ENCODE measurements at regions not wholly inside any gene's neighbourhood (a gene's known extent, or its start where the extent isn't known, plus 50 kb on each side); places are given as distances from the start of the nearest gene placed in this dataset.

- Histone ChIP-seq H3K9ac (ENCODE audit: low read depth, low read length, poor library complexity) (no peak overlapping the region), H3K4me1 (ENCODE audit: control insufficient read depth in 2 of 2, insufficient read depth in 1 of 2, low read depth in 1 of 2, low read length in 2 of 2) (no peaks in the 10 kb centered on the region), H2AFZ (ENCODE audit: low read length) (no peak overlapping the region), H2BK12ac (ENCODE audit: low read length) (no peak overlapping the region), H2BK15ac (ENCODE audit: low read length) (no peak overlapping the region), H2BK120ac (ENCODE audit: low read depth, low read length) (no peak overlapping the region), H2AK5ac (ENCODE audit: low read depth, low read length) (no peak overlapping the region), H3K9me3 (replicated peaks in 1 of 2; ENCODE audit: control insufficient read depth in 2 of 2, insufficient read depth in 1 of 2, low read depth in 1 of 2, low read length in 2 of 2) (no peaks in the 10 kb centered on the region), H3K27me3 (ENCODE audit: control insufficient read depth in 3 of 3, insufficient read depth in 3 of 3, low read depth in 1 of 3, low read length in 3 of 3) (no peaks in the 10 kb centered on the region), H4K91ac (ENCODE audit: low read depth, low read length, poor library complexity) (no peak overlapping the region), H3K4me3 (ENCODE audit: low read length in 2 of 2) (peak overlapping the region in 1 of 2 donors; percentile 14), H3K4ac (ENCODE audit: low read length) (no peak overlapping the region), H4K8ac (ENCODE audit: low read depth, low read length) (peak overlapping the region; percentile 68), H3K18ac (ENCODE audit: low read length) (no peak overlapping the region), H3K79me1 (ENCODE audit: low read depth, low read length) (no peaks in the 10 kb centered on the region), H2BK5ac (ENCODE audit: low read length) (no peak overlapping the region), H3K23ac (ENCODE audit: low read depth, low read length, poor library complexity) (no peak overlapping the region), H3K27ac (replicated peaks; ENCODE audit: low read length) (no peak overlapping the region), H3K4me2 (ENCODE audit: insufficient read depth, low read length, poor library complexity, severe bottlenecking) (no peak overlapping the region), H3K14ac (ENCODE audit: low read length) (no peak overlapping the region), H3K36me3 (replicated peaks in 1 of 2; ENCODE audit: control insufficient read depth in 2 of 2, insufficient read depth in 2 of 2, low read length in 2 of 2) (no peaks in the 10 kb centered on the region)
- WGBS, 2 donors (ENCODE audit: extremely low coverage in 2 of 2, insufficient read length in 2 of 2, insufficient replicate concordance in 1 of 2) = no CpG with 5 or more reads among the region's 4 CpGs
- DNase-seq (ENCODE audit: low spot score) = no peak
Measured at GRCh38 chr3:87627316-87627715, 350.9 kb upstream of the POU1F1 start.

- H2AFZ ChIP-seq (ENCODE audit: low read length) = no peak overlapping the region
- H3K36me3 ChIP-seq (replicated peaks in 1 of 2; ENCODE audit: control insufficient read depth in 2 of 2, insufficient read depth in 2 of 2, low read length in 2 of 2) = no peaks in the 10 kb centered on the region
- H4K91ac ChIP-seq (ENCODE audit: low read depth, low read length, poor library complexity) = no peak overlapping the region
- H3K23ac ChIP-seq (ENCODE audit: low read depth, low read length, poor library complexity) = no peak overlapping the region
- H3K9me3 ChIP-seq (replicated peaks in 1 of 2; ENCODE audit: control insufficient read depth in 2 of 2, insufficient read depth in 1 of 2, low read depth in 1 of 2, low read length in 2 of 2) = no peaks in the 10 kb centered on the region
- no peak overlapping the region for H3K9ac ChIP-seq (ENCODE audit: low read depth, low read length, poor library complexity)
- H3K18ac ChIP-seq (ENCODE audit: low read length) = no peak overlapping the region
- H3K27ac ChIP-seq (replicated peaks; ENCODE audit: low read length) = no peak overlapping the region
- no peak overlapping the region for H4K8ac ChIP-seq (ENCODE audit: low read depth, low read length)
- H2BK12ac ChIP-seq (ENCODE audit: low read length) = no peak overlapping the region
- no CpG with 5 or more reads among the region's 1 CpG for WGBS, 2 donors (ENCODE audit: extremely low coverage in 2 of 2, insufficient read length in 2 of 2, insufficient replicate concordance in 1 of 2)
- no peak overlapping the region for H2BK5ac ChIP-seq (ENCODE audit: low read length)
- H2BK120ac ChIP-seq (ENCODE audit: low read depth, low read length) = no peak overlapping the region
- no peak overlapping the region for H3K4me2 ChIP-seq (ENCODE audit: insufficient read depth, low read length, poor library complexity, severe bottlenecking)
- DNase-seq (ENCODE audit: low spot score) = no peak
- H3K27me3 ChIP-seq (ENCODE audit: control insufficient read depth in 3 of 3, insufficient read depth in 3 of 3, low read depth in 1 of 3, low read length in 3 of 3) = no peaks in the 10 kb centered on the region
- H3K4ac ChIP-seq (ENCODE audit: low read length) = no peak overlapping the region
- H2AK5ac ChIP-seq (ENCODE audit: low read depth, low read length) = no peak overlapping the region
- no peak overlapping the region for H3K4me3 ChIP-seq (ENCODE audit: low read length in 2 of 2)
- no peaks in the 10 kb centered on the region for H3K79me1 ChIP-seq (ENCODE audit: low read depth, low read length)
- H2BK15ac ChIP-seq (ENCODE audit: low read length) = no peak overlapping the region
- no peak overlapping the region for H3K14ac ChIP-seq (ENCODE audit: low read length)
- no peaks in the 10 kb centered on the region for H3K4me1 ChIP-seq (ENCODE audit: control insufficient read depth in 2 of 2, insufficient read depth in 1 of 2, low read depth in 1 of 2, low read length in 2 of 2)
Measured at GRCh38 chr3:87626546-87626945, 350.2 kb upstream of the POU1F1 start.

GRCh38 chr3:87625876-87626275 is 349.5 kb upstream of the POU1F1 start:
- DNase-seq (ENCODE audit: low spot score) = no peak
- Histone ChIP-seq H3K4me3 (ENCODE audit: low read length in 2 of 2) (no peak overlapping the region), H3K23ac (ENCODE audit: low read depth, low read length, poor library complexity) (no peak overlapping the region), H4K8ac (ENCODE audit: low read depth, low read length) (no peak overlapping the region), H3K79me1 (ENCODE audit: low read depth, low read length) (no peaks in the 10 kb centered on the region), H2BK12ac (ENCODE audit: low read length) (no peak overlapping the region), H2BK120ac (ENCODE audit: low read depth, low read length) (no peak overlapping the region), H3K18ac (ENCODE audit: low read length) (no peak overlapping the region), H3K27ac (replicated peaks; ENCODE audit: low read length) (no peak overlapping the region), H2BK5ac (ENCODE audit: low read length) (no peak overlapping the region), H2AK5ac (ENCODE audit: low read depth, low read length) (no peak overlapping the region), H3K4ac (ENCODE audit: low read length) (no peak overlapping the region), H3K36me3 (replicated peaks in 1 of 2; ENCODE audit: control insufficient read depth in 2 of 2, insufficient read depth in 2 of 2, low read length in 2 of 2) (no peaks in the 10 kb centered on the region), H2AFZ (ENCODE audit: low read length) (no peak overlapping the region), H4K91ac (ENCODE audit: low read depth, low read length, poor library complexity) (no peak overlapping the region), H3K9ac (ENCODE audit: low read depth, low read length, poor library complexity) (no peak overlapping the region), H3K9me3 (replicated peaks in 1 of 2; ENCODE audit: control insufficient read depth in 2 of 2, insufficient read depth in 1 of 2, low read depth in 1 of 2, low read length in 2 of 2) (no peaks in the 10 kb centered on the region), H3K27me3 (ENCODE audit: control insufficient read depth in 3 of 3, insufficient read depth in 3 of 3, low read depth in 1 of 3, low read length in 3 of 3) (no peaks in the 10 kb centered on the region), H3K4me2 (ENCODE audit: insufficient read depth, low read length, poor library complexity, severe bottlenecking) (no peak overlapping the region), H2BK15ac (ENCODE audit: low read length) (no peak overlapping the region), H3K4me1 (ENCODE audit: control insufficient read depth in 2 of 2, insufficient read depth in 1 of 2, low read depth in 1 of 2, low read length in 2 of 2) (no peaks in the 10 kb centered on the region), H3K14ac (ENCODE audit: low read length) (no peak overlapping the region)
- WGBS, 2 donors (ENCODE audit: extremely low coverage in 2 of 2, insufficient read length in 2 of 2, insufficient replicate concordance in 1 of 2) = no CpG with 5 or more reads among the region's 2 CpGs

- no peak overlapping the region for H4K8ac ChIP-seq (ENCODE audit: low read depth, low read length)
- no peak overlapping the region for H3K4me2 ChIP-seq (ENCODE audit: insufficient read depth, low read length, poor library complexity, severe bottlenecking)
Measured at GRCh38 chr3:87624860-87625259, 348.5 kb upstream of the POU1F1 start.

More at GRCh38 chr3:87624860-87625259, 348.5 kb upstream of the POU1F1 start:
- no peaks in the 10 kb centered on the region for H3K9me3 ChIP-seq (replicated peaks in 1 of 2; ENCODE audit: control insufficient read depth in 2 of 2, insufficient read depth in 1 of 2, low read depth in 1 of 2, low read length in 2 of 2)
- no peaks in the 10 kb centered on the region for H3K79me1 ChIP-seq (ENCODE audit: low read depth, low read length)
- no peak overlapping the region for H2BK12ac ChIP-seq (ENCODE audit: low read length)
- H2BK5ac ChIP-seq (ENCODE audit: low read length) = no peak overlapping the region
- DNase-seq (ENCODE audit: low spot score) = no peak
- no peak overlapping the region for H3K23ac ChIP-seq (ENCODE audit: low read depth, low read length, poor library complexity)
- no peak overlapping the region for H3K14ac ChIP-seq (ENCODE audit: low read length)
- H2AFZ ChIP-seq (ENCODE audit: low read length) = no peak overlapping the region
- no peak overlapping the region for H4K91ac ChIP-seq (ENCODE audit: low read depth, low read length, poor library complexity)
- H3K18ac ChIP-seq (ENCODE audit: low read length) = no peak overlapping the region
- no peak overlapping the region for H3K9ac ChIP-seq (ENCODE audit: low read depth, low read length, poor library complexity)
- no peak overlapping the region for H3K4ac ChIP-seq (ENCODE audit: low read length)
- no peak overlapping the region for H2BK15ac ChIP-seq (ENCODE audit: low read length)
- WGBS, 2 donors (ENCODE audit: extremely low coverage in 2 of 2, insufficient read length in 2 of 2, insufficient replicate concordance in 1 of 2) = no CpG with 5 or more reads among the region's 2 CpGs
- H3K36me3 ChIP-seq (replicated peaks in 1 of 2; ENCODE audit: control insufficient read depth in 2 of 2, insufficient read depth in 2 of 2, low read length in 2 of 2) = no peaks in the 10 kb centered on the region
- H3K4me3 ChIP-seq (ENCODE audit: low read length in 2 of 2) = no peak overlapping the region
- H2BK120ac ChIP-seq (ENCODE audit: low read depth, low read length) = no peak overlapping the region
- H2AK5ac ChIP-seq (ENCODE audit: low read depth, low read length) = no peak overlapping the region
- H3K4me1 ChIP-seq (ENCODE audit: control insufficient read depth in 2 of 2, insufficient read depth in 1 of 2, low read depth in 1 of 2, low read length in 2 of 2) = no peaks in the 10 kb centered on the region
- no peak overlapping the region for H3K27ac ChIP-seq (replicated peaks; ENCODE audit: low read length)
- H3K27me3 ChIP-seq (ENCODE audit: control insufficient read depth in 3 of 3, insufficient read depth in 3 of 3, low read depth in 1 of 3, low read length in 3 of 3) = no peaks in the 10 kb centered on the region
